ENCODE measurements at regions not wholly inside any gene's neighbourhood (a gene's known extent, or its start where the extent isn't known, plus 50 kb on each side); places are given as distances from the start of the nearest gene placed in this dataset.

DNA sequence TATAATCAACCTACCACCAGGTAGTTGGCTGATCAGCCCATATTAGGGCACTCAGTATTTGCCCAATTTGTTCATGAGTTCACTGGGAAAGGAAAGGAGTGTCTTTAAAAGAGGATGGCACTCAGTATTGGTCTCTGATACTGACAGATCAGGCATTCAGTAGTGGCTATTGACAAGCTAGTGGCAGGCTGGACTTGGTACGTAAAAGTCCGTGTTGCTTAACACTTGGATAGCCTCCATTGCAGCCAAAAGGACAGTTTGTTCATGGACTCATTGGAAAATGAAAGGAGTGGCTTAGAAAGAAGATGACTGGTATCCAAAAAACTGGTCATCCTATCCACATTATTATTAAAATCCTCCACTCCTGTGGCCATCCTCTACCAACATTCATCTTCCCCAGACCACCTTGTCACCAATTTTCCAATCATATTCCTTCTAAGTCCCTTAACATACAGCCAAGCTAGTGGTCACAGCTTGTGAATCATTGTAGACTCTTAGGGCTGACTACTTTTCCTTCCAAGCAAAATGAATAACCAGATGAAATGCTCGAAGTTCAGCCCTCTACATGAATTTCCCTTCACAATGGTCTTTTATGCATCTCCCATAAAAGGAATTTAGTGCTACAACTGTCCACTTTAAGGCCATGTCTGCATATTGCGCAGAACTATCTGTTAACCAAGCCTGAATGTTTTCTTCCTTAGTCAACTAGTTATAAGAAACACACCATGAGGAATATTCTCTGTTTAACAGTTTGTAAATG is 78.6 kb upstream of the MAGI2 start:
- no peak overlapping the region for H3K4me2 ChIP-seq (ENCODE audit: insufficient read depth, low read length)
- no peak overlapping the region for H3K9ac ChIP-seq (replicated peaks; ENCODE audit: extremely low read depth, insufficient read depth, low read length)
- no TSS peak for BruUV-seq (replicated peaks)
- H3K9me1 ChIP-seq (replicated peaks; ENCODE audit: control insufficient read depth, extremely low read depth, insufficient read depth, low read length): no peaks in the 10 kb centered on the region
- CTCF ChIA-PET: no interaction called here
- dilution Hi-C loops (cut with MboI; ENCODE audit: extremely low pct_ligation_motif_present, low sequenced_read_pairs) (no loop called here), intact Hi-C loops (cut with micrococcal nuclease) (no loop called here)
- no peaks in the 10 kb centered on the region for H3K79me2 ChIP-seq (ENCODE audit: control insufficient read depth, insufficient read depth, low read length)
- no peak for FAIRE-seq
- no peaks in the 10 kb centered on the region for H3K27me3 ChIP-seq (ENCODE audit: control insufficient read depth in 2 of 2, insufficient read depth in 2 of 2, low read length in 2 of 2)
- H3K9me3 ChIP-seq (replicated peaks; ENCODE audit: control insufficient read depth, insufficient read depth, low read length): no peaks in the 10 kb centered on the region
- no peaks in the 10 kb centered on the region for H3K4me1 ChIP-seq (ENCODE audit: control insufficient read depth, extremely low read depth, insufficient read depth, low read length)
- H3K4me3 ChIP-seq (replicated peaks in 1 of 3; ENCODE audit: insufficient read depth in 1 of 3, low read depth in 1 of 3, low read length in 3 of 3): no peak overlapping the region
- H3K36me3 ChIP-seq (ENCODE audit: control insufficient read depth in 2 of 2, extremely low read depth in 1 of 2, insufficient read depth in 2 of 2, low read length in 2 of 2): no peaks in the 10 kb centered on the region
- TF ChIP-seq FOS (IDR thresholded peaks at IDR 0.05; ENCODE audit: borderline replicate concordance, insufficient read depth, low read length): no peak
- TF ChIP-seq JUN (IDR thresholded peaks at IDR 0.05; ENCODE audit: borderline replicate concordance, insufficient read depth, insufficient read length, low read depth): no peak
- no peak for TF ChIP-seq MYC (IDR thresholded peaks at IDR 0.05; ENCODE audit: low read depth, low read length)
- TF ChIP-seq POLR2A (IDR thresholded peaks at IDR 0.05; ENCODE audit: low read depth, low read length): no peak
- TF ChIP-seq POLR2AphosphoS5 (IDR thresholded peaks at IDR 0.05; ENCODE audit: insufficient read depth, low read depth, low read length): no peak
- TF ChIP-seq, protein P1, sequence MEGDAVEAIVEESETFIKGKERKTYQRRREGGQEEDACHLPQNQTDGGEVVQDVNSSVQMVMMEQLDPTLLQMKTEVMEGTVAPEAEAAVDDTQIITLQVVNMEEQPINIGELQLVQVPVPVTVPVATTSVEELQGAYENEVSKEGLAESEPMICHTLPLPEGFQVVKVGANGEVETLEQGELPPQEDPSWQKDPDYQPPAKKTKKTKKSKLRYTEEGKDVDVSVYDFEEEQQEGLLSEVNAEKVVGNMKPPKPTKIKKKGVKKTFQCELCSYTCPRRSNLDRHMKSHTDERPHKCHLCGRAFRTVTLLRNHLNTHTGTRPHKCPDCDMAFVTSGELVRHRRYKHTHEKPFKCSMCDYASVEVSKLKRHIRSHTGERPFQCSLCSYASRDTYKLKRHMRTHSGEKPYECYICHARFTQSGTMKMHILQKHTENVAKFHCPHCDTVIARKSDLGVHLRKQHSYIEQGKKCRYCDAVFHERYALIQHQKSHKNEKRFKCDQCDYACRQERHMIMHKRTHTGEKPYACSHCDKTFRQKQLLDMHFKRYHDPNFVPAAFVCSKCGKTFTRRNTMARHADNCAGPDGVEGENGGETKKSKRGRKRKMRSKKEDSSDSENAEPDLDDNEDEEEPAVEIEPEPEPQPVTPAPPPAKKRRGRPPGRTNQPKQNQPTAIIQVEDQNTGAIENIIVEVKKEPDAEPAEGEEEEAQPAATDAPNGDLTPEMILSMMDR (IDR thresholded peaks at IDR 0.05; ENCODE audit: extremely low read depth in 1 of 2, insufficient read depth in 1 of 2, low read depth in 1 of 2, low read length in 2 of 2): no peak
- no peak for TF ChIP-seq GATA2 (IDR thresholded peaks at IDR 0.05; ENCODE audit: insufficient read depth, insufficient read length, low read depth, low read length)
- H2AFZ ChIP-seq (ENCODE audit: low read depth, low read length): no peak overlapping the region
- DNase-seq (ENCODE audit: low read depth, low spot score): no peak
- H3K27ac ChIP-seq (ENCODE audit: insufficient read depth, low read depth, low read length): no peak overlapping the region
- POLR2A ChIA-PET: no interaction called here
- no peaks in the 10 kb centered on the region for H4K20me1 ChIP-seq (replicated peaks; ENCODE audit: control insufficient read depth, extremely low read depth, insufficient read depth, low read length)

Measured in endothelial cell of umbilical vein (primary cell).